ENCODE measurements at regions not wholly inside any gene's neighbourhood (a gene's known extent, or its start where the extent isn't known, plus 50 kb on each side); places are given as distances from the start of the nearest gene placed in this dataset.

DNA sequence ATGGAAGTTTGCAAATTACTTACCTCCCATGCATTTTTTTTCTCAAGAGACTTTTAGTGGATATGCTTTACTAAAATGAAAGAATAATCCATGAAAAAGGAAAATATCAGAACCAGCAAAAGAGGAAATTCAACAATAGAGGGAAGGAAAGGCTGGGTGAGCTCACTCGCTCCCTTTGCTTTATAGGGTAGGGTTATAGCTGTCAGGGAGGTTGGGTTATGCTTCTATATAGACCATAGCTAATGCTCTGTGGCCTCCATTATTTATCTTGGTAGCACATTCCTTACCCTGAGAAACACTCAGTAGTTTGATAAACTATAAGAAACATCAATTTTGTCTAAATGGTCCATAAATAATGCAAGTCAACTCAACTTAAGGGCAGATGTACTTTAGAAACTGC is 215.9 kb upstream of the FAR2 start:
- TF ChIP-seq CTCF (IDR thresholded peaks at IDR 0.05) (no peak), POLR2A (IDR thresholded peaks at IDR 0.05) (no peak)

Measured in esophagus squamous epithelium (tissue), 4 donors.